ENCODE measurements at regions not wholly inside any gene's neighbourhood (a gene's known extent, or its start where the extent isn't known, plus 50 kb on each side); places are given as distances from the start of the nearest gene placed in this dataset.

DNA sequence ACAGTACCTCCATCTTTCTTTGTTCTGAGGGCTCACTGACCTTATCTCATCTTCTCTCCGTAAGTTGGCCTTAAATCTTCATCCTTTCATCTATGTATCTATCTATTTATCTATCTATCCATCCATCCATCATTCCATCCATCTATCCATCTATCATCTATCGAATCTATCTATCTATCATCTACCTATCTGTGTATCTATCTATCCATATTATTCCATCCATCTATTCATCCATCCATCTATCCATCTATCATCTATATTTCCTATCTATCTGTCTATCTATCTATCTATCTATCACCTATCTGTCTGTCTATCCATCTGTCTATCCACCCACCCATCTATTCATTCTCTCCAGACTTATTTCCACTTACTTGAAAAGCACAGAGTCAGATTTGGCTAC is 147.3 kb upstream of the PMEPA1 start:
- Histone ChIP-seq H2AFZ (ENCODE audit: low read depth, low read length) (no peak overlapping the region), H3K79me2 (ENCODE audit: control insufficient read depth, insufficient read depth, low read length) (no peaks in the 10 kb centered on the region), H3K4me1 (ENCODE audit: control insufficient read depth, extremely low read depth, insufficient read depth, low read length) (no peaks in the 10 kb centered on the region), H3K9ac (replicated peaks; ENCODE audit: extremely low read depth, insufficient read depth, low read length) (no peak overlapping the region), H3K27ac (ENCODE audit: insufficient read depth, low read depth, low read length) (no peak overlapping the region), H4K20me1 (replicated peaks; ENCODE audit: control insufficient read depth, extremely low read depth, insufficient read depth, low read length) (no peaks in the 10 kb centered on the region), H3K9me1 (replicated peaks; ENCODE audit: control insufficient read depth, extremely low read depth, insufficient read depth, low read length) (no peaks in the 10 kb centered on the region), H3K36me3 (ENCODE audit: control insufficient read depth in 2 of 2, extremely low read depth in 1 of 2, insufficient read depth in 2 of 2, low read length in 2 of 2) (no peaks in the 10 kb centered on the region), H3K4me3 (replicated peaks in 1 of 3; ENCODE audit: insufficient read depth in 1 of 3, low read depth in 1 of 3, low read length in 3 of 3) (no peak overlapping the region), H3K27me3 (ENCODE audit: control insufficient read depth in 2 of 2, insufficient read depth in 2 of 2, low read length in 2 of 2) (peaks cover 0 to 3% of the 10 kb centered on the region in 2 experiments), H3K4me2 (ENCODE audit: insufficient read depth, low read length) (no peak overlapping the region), H3K9me3 (replicated peaks; ENCODE audit: control insufficient read depth, insufficient read depth, low read length) (no peaks in the 10 kb centered on the region)
- DNase-seq (ENCODE audit: low read depth, low spot score) (no peak), FAIRE-seq (no peak)
- no peak for TF ChIP-seq POLR2AphosphoS5 (IDR thresholded peaks at IDR 0.05; ENCODE audit: insufficient read depth, low read depth, low read length)
- TF ChIP-seq MYC (IDR thresholded peaks at IDR 0.05; ENCODE audit: low read depth, low read length), result no peak
- no peak for TF ChIP-seq POLR2A (IDR thresholded peaks at IDR 0.05; ENCODE audit: low read depth, low read length)
- dilution Hi-C loops (cut with MboI; ENCODE audit: extremely low pct_ligation_motif_present, low sequenced_read_pairs), result no loop called here
- ChIA-PET POLR2A (no interaction called here), CTCF (no interaction called here)
- BruUV-seq (replicated peaks), result no TSS peak
- intact Hi-C loops (cut with micrococcal nuclease), result no loop called here

- H4K20me1 ChIP-seq (replicated peaks; ENCODE audit: control insufficient read depth, extremely low read depth, insufficient read depth, low read length), result no peaks in the 10 kb centered on the region
- H3K27me3 ChIP-seq (ENCODE audit: control insufficient read depth in 2 of 2, insufficient read depth in 2 of 2, low read length in 2 of 2), result peaks cover 3 to 5% of the 10 kb centered on the region in 2 experiments
- ChIA-PET CTCF (no interaction called here), POLR2A (no interaction called here)
- H2AFZ ChIP-seq (ENCODE audit: low read depth, low read length), result no peak overlapping the region
- no peaks in the 10 kb centered on the region for H3K4me1 ChIP-seq (ENCODE audit: control insufficient read depth, extremely low read depth, insufficient read depth, low read length)
- no peaks in the 10 kb centered on the region for H3K36me3 ChIP-seq (ENCODE audit: control insufficient read depth in 2 of 2, extremely low read depth in 1 of 2, insufficient read depth in 2 of 2, low read length in 2 of 2)
- H3K27ac ChIP-seq (ENCODE audit: insufficient read depth, low read depth, low read length), result no peak overlapping the region
- no peak overlapping the region for H3K4me3 ChIP-seq (replicated peaks in 1 of 3; ENCODE audit: insufficient read depth in 1 of 3, low read depth in 1 of 3, low read length in 3 of 3)
- no TSS peak for BruUV-seq (replicated peaks)
- TF ChIP-seq, protein P1, sequence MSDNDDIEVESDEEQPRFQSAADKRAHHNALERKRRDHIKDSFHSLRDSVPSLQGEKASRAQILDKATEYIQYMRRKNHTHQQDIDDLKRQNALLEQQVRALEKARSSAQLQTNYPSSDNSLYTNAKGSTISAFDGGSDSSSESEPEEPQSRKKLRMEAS (IDR thresholded peaks at IDR 0.05; ENCODE audit: insufficient read depth, insufficient read length), result no peak
- no peak for TF ChIP-seq GATA2 (IDR thresholded peaks at IDR 0.05; ENCODE audit: insufficient read depth, insufficient read length, low read depth, low read length)
- TF ChIP-seq, protein P2, sequence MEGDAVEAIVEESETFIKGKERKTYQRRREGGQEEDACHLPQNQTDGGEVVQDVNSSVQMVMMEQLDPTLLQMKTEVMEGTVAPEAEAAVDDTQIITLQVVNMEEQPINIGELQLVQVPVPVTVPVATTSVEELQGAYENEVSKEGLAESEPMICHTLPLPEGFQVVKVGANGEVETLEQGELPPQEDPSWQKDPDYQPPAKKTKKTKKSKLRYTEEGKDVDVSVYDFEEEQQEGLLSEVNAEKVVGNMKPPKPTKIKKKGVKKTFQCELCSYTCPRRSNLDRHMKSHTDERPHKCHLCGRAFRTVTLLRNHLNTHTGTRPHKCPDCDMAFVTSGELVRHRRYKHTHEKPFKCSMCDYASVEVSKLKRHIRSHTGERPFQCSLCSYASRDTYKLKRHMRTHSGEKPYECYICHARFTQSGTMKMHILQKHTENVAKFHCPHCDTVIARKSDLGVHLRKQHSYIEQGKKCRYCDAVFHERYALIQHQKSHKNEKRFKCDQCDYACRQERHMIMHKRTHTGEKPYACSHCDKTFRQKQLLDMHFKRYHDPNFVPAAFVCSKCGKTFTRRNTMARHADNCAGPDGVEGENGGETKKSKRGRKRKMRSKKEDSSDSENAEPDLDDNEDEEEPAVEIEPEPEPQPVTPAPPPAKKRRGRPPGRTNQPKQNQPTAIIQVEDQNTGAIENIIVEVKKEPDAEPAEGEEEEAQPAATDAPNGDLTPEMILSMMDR (IDR thresholded peaks at IDR 0.05; ENCODE audit: extremely low read depth in 1 of 2, insufficient read depth in 1 of 2, low read depth in 1 of 2, low read length in 2 of 2), result no peak
- FAIRE-seq (no peak), DNase-seq (ENCODE audit: low read depth, low spot score) (no peak)
- no peaks in the 10 kb centered on the region for H3K9me3 ChIP-seq (replicated peaks; ENCODE audit: control insufficient read depth, insufficient read depth, low read length)
- H3K79me2 ChIP-seq (ENCODE audit: control insufficient read depth, insufficient read depth, low read length), result no peaks in the 10 kb centered on the region
- H3K4me2 ChIP-seq (ENCODE audit: insufficient read depth, low read length), result no peak overlapping the region
- no peaks in the 10 kb centered on the region for H3K9me1 ChIP-seq (replicated peaks; ENCODE audit: control insufficient read depth, extremely low read depth, insufficient read depth, low read length)
- dilution Hi-C loops (cut with MboI; ENCODE audit: extremely low pct_ligation_motif_present, low sequenced_read_pairs) (no loop called here), intact Hi-C loops (cut with micrococcal nuclease) (no loop called here)
- no peak overlapping the region for H3K9ac ChIP-seq (replicated peaks; ENCODE audit: extremely low read depth, insufficient read depth, low read length)
Observed at GRCh38 chr20:57856658-57857057, 146.8 kb upstream of the PMEPA1 start.
